DOHH2 (cell line): ENCODE measurements at regions not wholly inside any gene's neighbourhood (a gene's known extent, or its start where the extent isn't known, plus 50 kb on each side); places are given as distances from the start of the nearest gene placed in this dataset.

Experiments
- H3F3A ChIP-seq: fragments of 200-600 bp; sonication (generic), shearing (Covaris generic); 2 replicates; pipeline ENCODE4 v1.6.0; 2016; ENCODE audit warnings: antibody characterized with exemption, mild to moderate bottlenecking; ENCODE audit not compliant: control insufficient read depth, insufficient read depth
- H3K27ac ChIP-seq: fragments of 200-600 bp; sonication (generic); 2 replicates; pipeline ENCODE4 v1.5.1; 2014; ENCODE audit warnings: low read depth, mild to moderate bottlenecking, low read length, moderate library complexity
- H3K27me3 ChIP-seq: fragments of 200-600 bp; sonication (generic); 2 replicates; pipeline ENCODE4 v1.6.1; 2014; ENCODE audit warnings: mild to moderate bottlenecking, low read length, mixed read lengths; ENCODE audit not compliant: control insufficient read depth
- H3K36me3 ChIP-seq: fragments of 200-600 bp; sonication (generic); 2 replicates; pipeline ENCODE4 v1.6.1; 2014; ENCODE audit warnings: mild to moderate bottlenecking, low read length, moderate library complexity, mixed read lengths; ENCODE audit not compliant: control insufficient read depth
- H3K4me1 ChIP-seq: fragments of 200-600 bp; sonication (generic); 2 replicates; pipeline ENCODE4 v1.6.1; 2014; ENCODE audit warnings: mild to moderate bottlenecking, low read length, mixed read lengths; ENCODE audit not compliant: control insufficient read depth
- H3K4me2 ChIP-seq: fragments of 200-600 bp; sonication (generic); 2 replicates; pipeline ENCODE4 v1.6.0; 2014; ENCODE audit warnings: mild to moderate bottlenecking, low read length, moderate library complexity
- H3K4me3 ChIP-seq: fragments of 200-600 bp; sonication (generic); 2 replicates; pipeline ENCODE4 v1.5.1; 2014; ENCODE audit warnings: mild to moderate bottlenecking, low read length, mixed read lengths
- H3K79me2 ChIP-seq: fragments of 200-600 bp; sonication (generic); 2 replicates; pipeline ENCODE4 v1.6.1; 2014; ENCODE audit warnings: mild to moderate bottlenecking, low read length, mixed read lengths; ENCODE audit not compliant: control insufficient read depth
- H3K9me2 ChIP-seq: fragments of 200-600 bp; sonication (generic); replicated peaks from 2 replicates; pipeline ENCODE4 v1.6.1; 2014; ENCODE audit warnings: mild to moderate bottlenecking, low read length, mixed read lengths; ENCODE audit not compliant: control insufficient read depth
- H3K9me3 ChIP-seq: fragments of 200-600 bp; sonication (generic); 2 replicates; pipeline ENCODE4 v1.6.1; 2014; ENCODE audit warnings: antibody characterized with exemption, low read length, mixed read lengths; ENCODE audit not compliant: control insufficient read depth, insufficient read depth
- H4K20me1 ChIP-seq: fragments of 200-600 bp; sonication (generic); 2 replicates; pipeline ENCODE4 v1.6.0; 2014; ENCODE audit warnings: low read depth, mild to moderate bottlenecking, antibody characterized with exemption, low read length, moderate library complexity; ENCODE audit not compliant: control insufficient read depth, insufficient read depth
- EZH2phosphoT487 ChIP-seq: fragments of 200-600 bp; sonication (generic); IDR thresholded peaks from 2 replicates; pipeline ENCODE4 v1.6.1; 2017; ENCODE audit warnings: borderline replicate concordance, mild to moderate bottlenecking, antibody characterized with exemption, low read length, moderate library complexity, mixed read lengths
- TF ChIP-seq, protein P1 (sequence below): fragments of 200-600 bp; sonication (generic); IDR thresholded peaks from one replicate; pipeline ENCODE4 v1.5.1; 2014; ENCODE audit warnings: antibody characterized with exemption, mild to moderate bottlenecking, low read depth, low read length; ENCODE audit not compliant: poor library complexity, severe bottlenecking

DNA sequence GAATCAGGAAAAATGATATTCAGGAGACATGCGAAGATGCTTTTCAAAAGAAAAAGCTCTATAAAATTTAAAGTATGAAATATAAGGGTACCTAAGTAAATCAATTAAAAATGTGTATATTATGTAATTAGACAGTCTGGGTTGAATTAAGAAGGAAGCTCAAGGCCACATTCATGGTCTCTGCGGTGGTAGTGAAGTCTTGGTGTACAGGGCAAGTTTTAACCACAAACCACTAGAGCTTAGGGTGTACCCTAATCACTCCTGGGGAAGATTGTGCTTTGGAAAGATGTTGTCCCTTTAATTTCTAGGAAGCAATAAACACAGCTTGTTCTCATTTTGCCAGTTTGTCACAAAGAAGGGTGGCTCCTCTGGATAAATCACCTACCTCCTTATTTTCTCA lies 287.2 kb upstream of the ZNF608 start:
- H4K20me1 ChIP-seq, result no peaks in the 10 kb centered on the region
- TF ChIP-seq, protein P1, sequence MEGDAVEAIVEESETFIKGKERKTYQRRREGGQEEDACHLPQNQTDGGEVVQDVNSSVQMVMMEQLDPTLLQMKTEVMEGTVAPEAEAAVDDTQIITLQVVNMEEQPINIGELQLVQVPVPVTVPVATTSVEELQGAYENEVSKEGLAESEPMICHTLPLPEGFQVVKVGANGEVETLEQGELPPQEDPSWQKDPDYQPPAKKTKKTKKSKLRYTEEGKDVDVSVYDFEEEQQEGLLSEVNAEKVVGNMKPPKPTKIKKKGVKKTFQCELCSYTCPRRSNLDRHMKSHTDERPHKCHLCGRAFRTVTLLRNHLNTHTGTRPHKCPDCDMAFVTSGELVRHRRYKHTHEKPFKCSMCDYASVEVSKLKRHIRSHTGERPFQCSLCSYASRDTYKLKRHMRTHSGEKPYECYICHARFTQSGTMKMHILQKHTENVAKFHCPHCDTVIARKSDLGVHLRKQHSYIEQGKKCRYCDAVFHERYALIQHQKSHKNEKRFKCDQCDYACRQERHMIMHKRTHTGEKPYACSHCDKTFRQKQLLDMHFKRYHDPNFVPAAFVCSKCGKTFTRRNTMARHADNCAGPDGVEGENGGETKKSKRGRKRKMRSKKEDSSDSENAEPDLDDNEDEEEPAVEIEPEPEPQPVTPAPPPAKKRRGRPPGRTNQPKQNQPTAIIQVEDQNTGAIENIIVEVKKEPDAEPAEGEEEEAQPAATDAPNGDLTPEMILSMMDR, result no peak
- TF ChIP-seq EZH2phosphoT487, result no peak
- no peak overlapping the region for H3K4me2 ChIP-seq
- H3K9me3 ChIP-seq, result no peaks in the 10 kb centered on the region
- H3K79me2 ChIP-seq, result no peaks in the 10 kb centered on the region
- no peaks in the 10 kb centered on the region for H3K27me3 ChIP-seq
- no peaks in the 10 kb centered on the region for H3K36me3 ChIP-seq
- no peaks in the 10 kb centered on the region for H3K9me2 ChIP-seq
- peaks cover 21% of the 10 kb centered on the region for H3K4me1 ChIP-seq
- H3K4me3 ChIP-seq, result no peak overlapping the region
- no peak overlapping the region for H3K27ac ChIP-seq
- H3F3A ChIP-seq, result no peaks in the 10 kb centered on the region

DNA sequence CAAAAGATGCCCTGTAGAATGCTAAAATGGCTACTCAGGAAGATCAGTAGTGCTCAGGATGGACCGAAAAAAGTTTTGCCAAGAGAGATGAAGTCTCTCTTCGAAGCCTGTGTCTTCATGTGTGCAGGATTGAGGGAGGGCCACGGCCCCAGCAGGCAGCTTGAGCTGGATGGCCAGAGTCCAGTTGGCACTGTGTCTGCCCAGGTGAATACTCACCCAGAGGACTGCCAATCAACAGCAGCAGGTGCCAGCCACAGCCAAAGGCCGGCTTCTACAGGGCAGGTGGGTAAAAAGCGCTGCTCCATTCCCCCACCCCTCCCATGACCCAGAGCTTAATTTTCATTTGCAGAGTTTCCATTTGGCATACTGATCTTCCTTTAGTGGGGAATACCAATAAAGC lies 287.9 kb upstream of the ZNF608 start:
- no peaks in the 10 kb centered on the region for H3K36me3 ChIP-seq
- H3K4me1 ChIP-seq, result peaks cover 25% of the 10 kb centered on the region
- no peaks in the 10 kb centered on the region for H3K27me3 ChIP-seq
- H3K27ac ChIP-seq, result no peak overlapping the region
- H4K20me1 ChIP-seq, result no peaks in the 10 kb centered on the region
- no peak for TF ChIP-seq EZH2phosphoT487
- TF ChIP-seq, protein P1, result no peak
- H3F3A ChIP-seq, result no peaks in the 10 kb centered on the region
- no peaks in the 10 kb centered on the region for H3K79me2 ChIP-seq
- no peaks in the 10 kb centered on the region for H3K9me2 ChIP-seq
- H3K4me3 ChIP-seq, result no peak overlapping the region
- no peaks in the 10 kb centered on the region for H3K9me3 ChIP-seq
- H3K4me2 ChIP-seq, result no peak overlapping the region

- Histone ChIP-seq H4K20me1 (no peaks in the 10 kb centered on the region), H3K27me3 (no peaks in the 10 kb centered on the region), H3K4me1 (peaks cover 25% of the 10 kb centered on the region), H3K36me3 (no peaks in the 10 kb centered on the region), H3K4me3 (no peak overlapping the region), H3K4me2 (no peak overlapping the region), H3K27ac (no peak overlapping the region), H3K9me3 (no peaks in the 10 kb centered on the region), H3F3A (no peaks in the 10 kb centered on the region), H3K79me2 (no peaks in the 10 kb centered on the region), H3K9me2 (no peaks in the 10 kb centered on the region)
- TF ChIP-seq, protein P1, result no peak
- no peak for TF ChIP-seq EZH2phosphoT487
These were observed 290.1 kb upstream of the ZNF608 start for GRCh38 chr5:125036494-125036893.

DNA sequence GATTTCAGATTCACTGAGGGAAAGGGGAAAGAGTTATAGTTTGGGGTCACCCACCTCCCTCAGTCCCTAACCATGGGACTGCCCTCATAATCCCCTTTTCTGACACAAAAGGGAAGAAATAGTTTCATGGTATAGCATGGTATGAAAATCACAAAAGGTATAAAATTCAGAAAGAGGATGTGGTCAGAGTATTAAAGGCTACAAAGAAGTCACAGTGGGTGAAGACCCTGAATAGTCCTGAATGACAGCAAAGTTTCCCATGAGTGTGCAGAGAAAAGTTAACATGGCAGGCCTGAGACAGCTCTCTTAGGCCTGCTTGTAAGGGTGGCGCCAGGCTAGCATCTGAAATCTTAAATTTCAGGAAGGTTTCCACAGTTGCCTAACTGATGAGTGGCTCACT lies 290.6 kb upstream of the ZNF608 start:
- peak overlapping the region; percentile 17; the same call in 1 of the 2 replicates for H3K4me2 ChIP-seq

More for the DNA sequence above, 290.6 kb upstream of the ZNF608 start:
- Histone ChIP-seq H4K20me1 (no peaks in the 10 kb centered on the region), H3K27me3 (no peaks in the 10 kb centered on the region), H3K4me3 (no peak overlapping the region), H3K9me3 (no peaks in the 10 kb centered on the region), H3K27ac (no peak overlapping the region), H3K4me1 (peaks cover 29% of the 10 kb centered on the region), H3F3A (no peaks in the 10 kb centered on the region), H3K36me3 (no peaks in the 10 kb centered on the region), H3K79me2 (no peaks in the 10 kb centered on the region), H3K9me2 (no peaks in the 10 kb centered on the region)
- no peak for TF ChIP-seq EZH2phosphoT487
- TF ChIP-seq, protein P1, result no peak
